RPMI8226 (cell line): ENCODE measurements at regions not wholly inside any gene's neighbourhood (a gene's known extent, or its start where the extent isn't known, plus 50 kb on each side); places are given as distances from the start of the nearest gene placed in this dataset.
"Not testable (repeated sequence)": the region's sequence is repeated elsewhere in the genome, so short reads cannot be mapped to it uniquely, and the experiment has no call there.

Source experiments
- DNase-seq: peaks from one replicate; pipeline ENCODE4 v3.0.0-alpha.2; 2015

GRCh38 chrX:116863029-116863428, 400.3 kb upstream of the CT83 start:
- no peak for DNase-seq

DNA sequence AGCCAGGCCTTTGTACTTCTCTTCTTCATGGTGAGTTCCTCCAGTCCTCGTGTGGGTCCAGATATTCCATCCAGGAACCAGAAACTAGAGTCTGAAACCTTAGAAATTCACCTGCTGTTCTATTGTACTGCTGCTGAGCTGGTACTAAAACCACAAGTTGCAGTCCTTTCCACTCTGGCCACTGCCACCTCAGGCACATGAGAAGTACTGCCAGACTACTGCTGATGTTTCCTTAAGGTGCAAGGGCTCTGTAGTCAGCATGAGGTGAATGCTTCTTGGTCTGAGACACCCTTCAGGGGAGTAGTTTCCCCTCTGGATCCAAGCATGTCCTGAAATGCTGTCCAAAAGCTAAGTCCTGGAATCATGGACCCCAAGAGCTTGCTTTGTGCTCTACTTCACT, 399.6 kb upstream of the CT83 start:
- no peak for DNase-seq

GRCh38 chrX:116841290-116841689, 378.5 kb upstream of the CT83 start:
- no peak for DNase-seq

- no peak for DNase-seq
Measured at GRCh38 chrX:116827063-116827462, 364.3 kb upstream of the CT83 start.

DNA sequence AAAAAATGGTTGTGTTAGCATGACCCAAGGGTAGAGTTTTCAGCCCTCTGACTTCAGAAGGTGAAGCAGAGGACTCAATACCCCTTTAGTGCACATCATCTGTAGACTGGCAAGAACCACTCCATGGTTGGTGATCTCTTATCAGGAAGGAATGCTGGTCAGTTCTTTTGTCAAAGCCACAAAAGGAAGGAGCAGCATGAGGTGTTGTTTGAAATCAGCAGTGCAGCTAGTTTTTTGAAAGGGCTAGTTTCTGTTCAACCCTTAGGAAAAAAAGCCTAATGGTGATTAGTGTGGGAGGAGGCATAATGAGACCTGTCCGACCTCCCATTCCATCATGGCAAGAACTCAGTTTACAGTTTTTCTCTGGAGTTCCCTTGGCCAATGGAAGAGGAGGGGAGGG, 362.0 kb upstream of the CT83 start:
- DNase-seq = no peak

DNA sequence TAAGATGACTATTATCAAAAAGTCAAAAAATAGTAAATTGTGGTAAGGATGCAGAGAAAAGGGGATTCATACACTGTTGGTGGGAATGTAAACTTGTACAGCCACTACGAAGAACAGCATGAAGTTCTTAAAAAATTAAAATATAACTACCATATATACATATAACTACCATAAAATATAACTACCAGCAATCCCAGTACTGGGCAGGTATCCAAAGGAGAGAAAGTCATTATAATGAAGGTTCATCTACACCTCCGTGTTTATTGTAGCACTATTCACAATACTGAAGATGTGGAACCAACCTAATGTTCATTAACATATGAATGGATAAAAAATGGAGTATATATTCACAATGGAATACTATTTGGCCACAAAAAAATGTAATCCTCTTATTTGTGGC, 360.9 kb upstream of the CT83 start:
- DNase-seq = no peak

DNA sequence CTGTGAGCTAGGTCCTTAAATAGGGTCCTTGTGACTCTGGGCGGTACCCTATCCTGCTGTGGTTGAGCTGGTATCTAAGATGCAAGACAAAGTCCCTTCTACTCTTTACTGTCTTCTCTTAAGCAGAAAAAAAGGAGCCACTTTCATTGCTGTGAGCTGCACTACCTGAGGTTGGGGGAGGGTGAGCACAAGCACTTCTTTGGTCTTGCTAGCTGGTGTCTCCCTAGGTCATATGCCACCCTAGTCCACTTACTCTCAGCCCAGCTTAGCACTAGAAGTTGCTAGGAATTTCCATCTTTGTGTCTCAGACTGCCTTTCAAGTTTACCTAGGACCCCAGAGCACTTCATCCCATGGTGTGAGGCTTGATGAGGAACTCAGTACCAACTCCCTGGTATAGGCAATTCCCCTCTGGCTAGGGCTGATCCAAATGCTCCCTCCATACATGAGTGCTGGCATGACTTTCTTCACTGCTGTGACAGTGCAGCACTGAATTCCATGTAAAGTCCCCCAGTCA, 343.6 kb upstream of the CT83 start:
- no peak for DNase-seq

- DNase-seq = no peak
Measured at GRCh38 chrX:116801943-116802342, 339.2 kb upstream of the CT83 start.

- no peak for DNase-seq
Measured at GRCh38 chrX:116781926-116782325, 319.1 kb upstream of the CT83 start.

- no peak for DNase-seq
Measured at GRCh38 chrX:116757491-116757890, 294.7 kb upstream of the CT83 start.

GRCh38 chrX:116756958-116757357, 294.2 kb upstream of the CT83 start:
- no peak for DNase-seq

DNA sequence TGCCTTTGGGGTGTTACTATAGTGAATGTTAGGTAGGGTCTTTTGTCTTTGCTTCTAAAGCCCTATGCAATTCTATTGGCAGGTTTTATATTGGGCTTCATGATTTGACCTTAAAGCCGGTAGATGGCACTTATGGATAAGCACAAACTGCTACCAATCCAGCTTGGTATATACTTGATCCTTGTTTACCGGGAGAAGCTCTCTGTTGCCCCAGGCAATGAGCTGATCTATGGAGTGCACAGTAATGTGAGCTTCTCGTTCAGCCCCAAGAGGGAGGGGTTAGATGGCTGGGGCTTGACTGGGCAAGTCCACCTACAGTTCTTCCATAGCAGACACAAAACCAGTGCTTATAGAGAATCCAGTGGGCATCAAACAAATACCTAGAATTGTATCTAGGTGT, 287.2 kb upstream of the CT83 start:
- DNase-seq = no peak

- no peak for DNase-seq
Measured at GRCh38 chrX:116732214-116732613, 269.4 kb upstream of the CT83 start.

GRCh38 chrX:116726806-116727205, 264.0 kb upstream of the CT83 start:
- no peak for DNase-seq

GRCh38 chrX:116694046-116694445, 231.3 kb upstream of the CT83 start:
- DNase-seq = peak; percentile 20

- not testable (repeated sequence) for DNase-seq
Measured at GRCh38 chrX:116679544-116679943, 216.8 kb upstream of the CT83 start.

GRCh38 chrX:116667346-116668134, 204.8 kb upstream of the CT83 start:
- DNase-seq = no peak

GRCh38 chrX:116657071-116657470, 194.3 kb upstream of the CT83 start:
- DNase-seq = no peak

DNA sequence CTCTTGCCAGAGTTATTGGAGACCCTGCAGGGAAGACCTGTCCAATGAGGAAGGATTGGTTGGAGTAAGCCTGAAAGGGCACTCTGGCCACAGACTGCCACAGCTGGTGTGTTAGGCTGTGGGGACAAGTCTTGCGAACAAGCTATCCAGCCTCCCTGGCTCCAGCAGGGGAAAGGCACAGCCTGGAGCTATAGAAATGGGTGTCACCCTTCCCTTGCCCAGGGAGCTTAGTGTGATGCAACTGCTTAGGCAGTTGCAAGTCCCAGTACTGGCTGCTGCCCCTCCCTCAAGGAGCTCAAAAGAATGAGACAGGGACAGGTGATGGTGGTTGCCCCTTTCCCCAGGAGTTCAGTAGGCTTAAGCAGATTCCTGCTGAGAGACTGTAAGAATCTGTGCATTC, 165.7 kb upstream of the CT83 start:
- no peak for DNase-seq

GRCh38 chrX:116618546-116618945, 155.8 kb upstream of the CT83 start:
- no peak for DNase-seq

DNA sequence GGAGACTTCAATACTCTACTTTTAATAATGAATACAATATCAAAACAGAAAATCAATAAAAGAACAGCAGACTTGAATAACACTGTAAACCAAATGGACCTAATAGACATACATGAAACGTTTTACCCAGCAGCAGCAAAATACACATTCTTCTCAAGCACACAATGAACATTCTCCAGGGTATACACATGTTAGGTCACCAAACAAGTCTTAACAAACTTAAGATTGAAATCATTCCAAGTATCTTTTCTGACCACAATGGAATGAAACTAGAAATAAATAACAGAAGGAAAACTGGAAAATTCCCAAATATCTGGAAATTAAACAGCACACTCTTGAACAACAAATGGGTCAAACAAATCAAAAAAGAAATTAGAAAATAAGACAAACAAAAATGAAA, 145.0 kb upstream of the CT83 start:
- no peak for DNase-seq

DNA sequence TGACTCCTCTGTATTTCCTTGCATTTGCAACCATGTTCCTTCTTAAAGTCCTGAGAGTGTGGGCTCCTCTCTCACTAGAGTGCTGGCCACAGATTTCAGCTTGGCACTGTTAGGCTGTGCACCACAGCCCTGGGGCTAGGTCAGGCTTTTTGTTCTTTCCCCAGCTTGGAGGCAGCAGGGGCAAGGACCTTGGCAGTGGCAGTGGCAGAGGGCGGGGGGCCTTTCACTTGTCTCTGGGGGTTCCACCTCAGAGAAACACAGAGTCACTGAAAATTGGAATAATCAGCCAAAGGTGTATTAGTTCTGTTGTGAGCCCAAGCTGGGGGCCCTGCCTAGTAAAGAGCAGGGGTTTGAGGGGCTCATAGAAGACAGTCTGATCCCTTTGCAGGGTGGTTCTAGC, 142.8 kb upstream of the CT83 start:
- DNase-seq = no peak

DNA sequence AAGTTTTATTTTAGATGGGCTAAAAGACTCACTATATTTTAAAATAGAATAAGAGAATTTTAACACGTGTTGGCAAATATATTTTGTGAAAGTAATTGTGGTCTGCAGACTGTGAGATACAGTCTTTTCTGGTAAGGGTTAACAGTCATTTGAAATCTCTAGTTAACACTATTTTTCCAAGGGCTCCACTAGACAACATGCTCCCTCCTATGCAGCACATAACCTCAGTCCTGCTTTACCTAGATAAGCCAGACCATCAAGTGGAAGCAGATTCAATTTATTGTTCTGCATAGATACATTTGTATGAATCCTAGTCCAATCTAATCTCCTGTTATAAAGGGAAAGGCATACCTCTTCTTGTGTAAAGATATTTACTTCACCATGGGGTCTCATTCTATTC, 133.2 kb upstream of the CT83 start:
- DNase-seq = no peak
